HCT116 (cell line): ENCODE measurements at regions not wholly inside any gene's neighbourhood (a gene's known extent, or its start where the extent isn't known, plus 50 kb on each side); places are given as distances from the start of the nearest gene placed in this dataset.

ENCODE experiments used
- ATAC-seq: fragments of 200-7000 bp; cut with Tn5 transposase; 2 replicates; pipeline ENCODE4 v1.9.1; 2020; ENCODE audit warnings: mild to moderate bottlenecking, moderate library complexity
- BruUV-seq: library from RNA; stranded (reverse); fragments of 400-500 nt; replicated peaks from 2 replicates; lab custom pipeline; 2021; lab: Mats Ljungman, UMichigan
- CTCF ChIA-PET: fragments of 300-600 bp; sonication (Branson Sonifier 250); formaldehyde crosslinking; loops from one replicate; lab custom pipeline; 2021; ENCODE audit warnings: antibody characterized with exemption; lab: Charles Lee
- POLR2A ChIA-PET: fragments of 300-600, 350-600 bp; sonication (Branson Sonifier 250); formaldehyde crosslinking; loops from one replicate; lab custom pipeline; 2021; ENCODE audit warnings: antibody characterized with exemption; lab: Charles Lee
- RAD21 ChIA-PET, 2 experiments: fragments of 300-600 bp; sonication (Branson Sonifier 250); formaldehyde crosslinking; loops; one replicate each; lab custom pipeline; 2023; ENCODE audit warnings: low total read pairs in 2 of 2; ENCODE audit not compliant: uncharacterized antibody in 2 of 2, unreplicated experiment in 2 of 2, low non-redundant PET in 1 of 2; lab: Charles Lee
- DNase-seq: peaks from one replicate; pipeline ENCODE4 v3.0.0-alpha.2; 2010; ENCODE audit warnings: low read depth, low spot score
- H2AFZ ChIP-seq: fragments of 200-600 bp; shearing (Covaris generic), sonication (generic); 2 replicates; pipeline ENCODE4 v1.6.1; 2017; ENCODE audit warnings: low read depth, mixed run types, mixed read lengths, antibody characterized with exemption, low read length; ENCODE audit not compliant: poor library complexity, severe bottlenecking
- H3K27ac ChIP-seq: 2 replicates; pipeline ENCODE4 v1.5.1; 2012; ENCODE audit warnings: low read depth, low read length
- H3K27me3 ChIP-seq: fragments of 200-600 bp; sonication (generic); 2 replicates; pipeline ENCODE4 v1.6.1; 2016; ENCODE audit warnings: mixed run types, low read length, mixed read lengths; ENCODE audit not compliant: insufficient read depth
- H3K36me3 ChIP-seq, 2 experiments: fragments of 200-500 bp in 1 of 2; fragments of 200-600 bp in 1 of 2; sonication (Bioruptor generic) in 1 of 2; sonication (generic) in 1 of 2; 2 replicates each; pipeline versions ENCODE4 v1.5.1 to v1.6.1; 2014 to 2016; ENCODE audit warnings: low read length in 2 of 2, inconsistent platforms in 1 of 2, mixed read lengths in 1 of 2, mixed run types in 1 of 2; ENCODE audit not compliant: insufficient read depth in 2 of 2, control insufficient read depth in 1 of 2
- H3K4me1 ChIP-seq, 2 experiments: fragments of 200-600 bp in 1 of 2; sonication (generic) in 1 of 2; 2 replicates each; pipeline versions ENCODE4 v1.5.1 to v1.6.1; 2012 to 2017; ENCODE audit warnings: low read length in 2 of 2, inconsistent platforms in 1 of 2, mild to moderate bottlenecking in 1 of 2, mixed read lengths in 1 of 2, mixed run types in 1 of 2, moderate library complexity in 1 of 2; ENCODE audit not compliant: insufficient read depth in 2 of 2, control insufficient read depth in 1 of 2
- H3K4me2 ChIP-seq: fragments of 200-600 bp; sonication (generic); 2 replicates; pipeline ENCODE4 v1.6.1; 2017; ENCODE audit warnings: mixed run types, low read length, mixed read lengths
- H3K4me3 ChIP-seq, 2 experiments: fragments of 200-600 bp in 1 of 2; sonication (generic) in 1 of 2; replicated peaks in 1 of 2; 2 replicates each; pipeline ENCODE4 v1.5.1; 2011 to 2016; ENCODE audit warnings: low read length in 2 of 2, control low read depth in 1 of 2, low read depth in 1 of 2, mild to moderate bottlenecking in 1 of 2, mixed read lengths in 1 of 2, mixed run types in 1 of 2
- H3K79me2 ChIP-seq: fragments of 200-600 bp; sonication (generic); 2 replicates; pipeline ENCODE4 v1.6.1; 2017; ENCODE audit warnings: mild to moderate bottlenecking, mixed run types, low read length, moderate library complexity, mixed read lengths; ENCODE audit not compliant: insufficient read depth
- H3K9ac ChIP-seq: fragments of 200-600 bp; sonication (generic); 2 replicates; pipeline ENCODE4 v1.6.1; 2016; ENCODE audit warnings: low read length, mixed read lengths
- H3K9me2 ChIP-seq: fragments of 200-600 bp; sonication (generic), shearing (Covaris generic); 2 replicates; pipeline ENCODE4 v1.6.1; 2017; ENCODE audit warnings: mixed run types, mild to moderate bottlenecking, moderate library complexity; ENCODE audit not compliant: insufficient read depth
- H3K9me3 ChIP-seq, 2 experiments: fragments of 200-500 bp in 1 of 2; fragments of 200-600 bp in 1 of 2; sonication (Bioruptor generic) in 1 of 2; sonication (generic) in 1 of 2; 2 replicates each; pipeline ENCODE4 v1.6.1; 2014 to 2017; ENCODE audit warnings: low read length in 2 of 2, mixed read lengths in 2 of 2, inconsistent platforms in 1 of 2, low read depth in 1 of 2, mild to moderate bottlenecking in 1 of 2, mixed run types in 1 of 2, moderate library complexity in 1 of 2; ENCODE audit not compliant: control insufficient read depth in 1 of 2, insufficient read depth in 1 of 2
- H4K20me1 ChIP-seq: fragments of 200-600 bp; sonication (generic), shearing (Covaris generic); 2 replicates; pipeline ENCODE4 v1.6.1; 2017; ENCODE audit warnings: mixed run types, mild to moderate bottlenecking, moderate library complexity; ENCODE audit not compliant: insufficient read depth
- CBX3 ChIP-seq: IDR thresholded peaks from 2 replicates; pipeline ENCODE4 v1.6.1; 2012; ENCODE audit warnings: low read depth
- CEBPB ChIP-seq: IDR thresholded peaks from 2 replicates; pipeline ENCODE4 v1.6.1; 2012; ENCODE audit warnings: low read depth
- CTCF ChIP-seq, 3 experiments: fragments of 200-600 bp in 1 of 3; sonication (generic) in 1 of 3; IDR thresholded peaks in 2 of 3; conservative IDR thresholded peaks in 1 of 3; 2 replicates each; pipeline ENCODE4 v1.5.1; 2012 to 2017; ENCODE audit warnings: low read depth in 2 of 3, low read length in 2 of 3, antibody characterized with exemption in 1 of 3, borderline replicate concordance in 1 of 3, control low read depth in 1 of 3, mild to moderate bottlenecking in 1 of 3, mixed read lengths in 1 of 3, mixed run types in 1 of 3, moderate library complexity in 1 of 3; ENCODE audit not compliant: insufficient read depth in 1 of 3
- EGR1 ChIP-seq: IDR thresholded peaks from 2 replicates; pipeline ENCODE4 v1.6.1; 2012; ENCODE audit warnings: low read depth
- EZH2phosphoT487 ChIP-seq: fragments of 200-600 bp; IDR thresholded peaks from 2 replicates; pipeline ENCODE4 v1.6.1; 2018; ENCODE audit warnings: antibody characterized with exemption, borderline replicate concordance
- FOSL1 ChIP-seq: IDR thresholded peaks from 2 replicates; pipeline ENCODE4 v1.6.1; 2012; ENCODE audit warnings: low read depth
- POLR2AphosphoS5 ChIP-seq: IDR thresholded peaks from 2 replicates; pipeline ENCODE4 v1.6.1; 2011; ENCODE audit warnings: mild to moderate bottlenecking, low read depth, low read length, moderate library complexity
- RAD21 ChIP-seq: IDR thresholded peaks from 2 replicates; pipeline ENCODE4 v1.6.1; 2012; ENCODE audit warnings: low read depth, mild to moderate bottlenecking
- SIN3A ChIP-seq: IDR thresholded peaks from 2 replicates; pipeline ENCODE4 v1.6.1; 2012; ENCODE audit warnings: low read depth
- SP1 ChIP-seq: IDR thresholded peaks from 2 replicates; pipeline ENCODE4 v1.6.1; 2012; ENCODE audit warnings: low read depth
- SRF ChIP-seq: IDR thresholded peaks from 2 replicates; pipeline ENCODE4 v1.6.1; 2012; ENCODE audit warnings: low read depth
- TCF7L2 ChIP-seq: IDR thresholded peaks from 2 replicates; pipeline ENCODE4 v1.7.0; 2011; ENCODE audit warnings: borderline replicate concordance, inconsistent platforms; ENCODE audit not compliant: insufficient read depth, insufficient read length; ENCODE audit errors: extremely low read depth
- ZFX ChIP-seq: fragments of 450-650 bp; IDR thresholded peaks from 2 replicates; pipeline ENCODE4 v1.6.1; 2017
- ZNF274 ChIP-seq: fragments of 200-500 bp; sonication (Bioruptor generic); IDR thresholded peaks from 2 replicates; pipeline ENCODE4 v1.6.1; 2014; ENCODE audit warnings: mild to moderate bottlenecking, low read depth, low read length, inconsistent platforms
- intact Hi-C: fragments of 100-400 bp; cut with micrococcal nuclease; formaldehyde crosslinking; loops from 2 replicates; pipeline ENCODE4 v1.10.0; 2022
- TF ChIP-seq, protein P1 (sequence below): IDR thresholded peaks from 2 replicates; pipeline ENCODE4 v1.6.1; 2012
- TF ChIP-seq, protein P2 (sequence below): IDR thresholded peaks from 2 replicates; pipeline ENCODE4 v1.6.1; 2012
- TF ChIP-seq, protein P3 (sequence below): IDR thresholded peaks from 2 replicates; pipeline ENCODE4 v1.6.1; 2012; ENCODE audit warnings: low read depth

DNA sequence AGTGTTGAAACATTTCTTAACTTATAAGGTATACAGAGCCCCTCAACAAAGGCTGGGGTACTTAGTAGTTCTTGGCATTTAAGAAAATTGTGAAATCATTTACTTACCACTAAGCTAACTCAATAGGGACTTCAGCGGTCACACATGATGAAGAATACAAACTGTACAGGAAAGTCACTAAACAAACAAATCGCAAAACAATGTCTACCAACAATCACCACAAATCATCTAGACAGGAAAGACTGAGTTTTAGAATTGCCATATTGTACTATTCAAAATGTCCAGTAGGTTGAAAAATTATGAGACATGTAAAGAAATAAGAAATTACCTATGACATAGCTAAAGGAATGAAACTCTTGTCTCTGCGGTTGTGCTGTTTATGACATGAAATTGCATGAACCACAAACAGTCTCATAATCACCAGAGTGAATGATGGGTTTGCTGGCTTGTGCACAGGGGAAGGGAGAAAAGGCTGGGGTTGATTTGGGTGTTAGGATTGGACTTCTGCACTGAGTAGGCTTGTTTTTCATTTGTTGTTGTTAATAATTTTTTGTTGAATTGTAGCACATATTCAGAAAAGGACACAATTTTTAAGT, 441.1 kb upstream of the MON1B start:
- no peak for DNase-seq
- Histone ChIP-seq H3K27ac (no peak overlapping the region), H3K4me2 (no peak overlapping the region), H3K9me2 (no peaks in the 10 kb centered on the region), H3K27me3 (no peaks in the 10 kb centered on the region), H2AFZ (no peak overlapping the region), H3K4me3 (no peak overlapping the region), H3K9me3 (peaks cover 3% of the 10 kb centered on the region in 2 experiments; a peak in 2 of 4 replicates), H3K4me1 (no peaks in the 10 kb centered on the region), H4K20me1 (no peaks in the 10 kb centered on the region), H3K79me2 (no peaks in the 10 kb centered on the region), H3K9ac (no peak overlapping the region), H3K36me3 (no peaks in the 10 kb centered on the region)
- TF ChIP-seq TCF7L2, result no peak
- no peak for TF ChIP-seq CTCF (IDR thresholded peaks at IDR 0.05 in 2 of 3, conservative IDR thresholded peaks at IDR 0.05 in 1 of 3; ENCODE audit: borderline replicate concordance in 1 of 3, insufficient read depth in 1 of 3, low read depth in 2 of 3, low read length in 2 of 3)
- TF ChIP-seq SRF, result no peak
- TF ChIP-seq CBX3, result no peak
- no peak for TF ChIP-seq CEBPB
- no peak for TF ChIP-seq ZFX
- no peak for TF ChIP-seq FOSL1
- no peak for TF ChIP-seq SP1
- no peak for TF ChIP-seq SIN3A
- no peak for TF ChIP-seq RAD21
- no peak for TF ChIP-seq EZH2phosphoT487
- TF ChIP-seq POLR2AphosphoS5, result no peak
- TF ChIP-seq ZNF274, result no peak
- TF ChIP-seq, protein P1, sequence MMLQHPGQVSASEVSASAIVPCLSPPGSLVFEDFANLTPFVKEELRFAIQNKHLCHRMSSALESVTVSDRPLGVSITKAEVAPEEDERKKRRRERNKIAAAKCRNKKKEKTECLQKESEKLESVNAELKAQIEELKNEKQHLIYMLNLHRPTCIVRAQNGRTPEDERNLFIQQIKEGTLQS, result no peak
- no peak for TF ChIP-seq EGR1
- TF ChIP-seq, protein P2, sequence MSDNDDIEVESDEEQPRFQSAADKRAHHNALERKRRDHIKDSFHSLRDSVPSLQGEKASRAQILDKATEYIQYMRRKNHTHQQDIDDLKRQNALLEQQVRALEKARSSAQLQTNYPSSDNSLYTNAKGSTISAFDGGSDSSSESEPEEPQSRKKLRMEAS, result no peak
- TF ChIP-seq, protein P3, sequence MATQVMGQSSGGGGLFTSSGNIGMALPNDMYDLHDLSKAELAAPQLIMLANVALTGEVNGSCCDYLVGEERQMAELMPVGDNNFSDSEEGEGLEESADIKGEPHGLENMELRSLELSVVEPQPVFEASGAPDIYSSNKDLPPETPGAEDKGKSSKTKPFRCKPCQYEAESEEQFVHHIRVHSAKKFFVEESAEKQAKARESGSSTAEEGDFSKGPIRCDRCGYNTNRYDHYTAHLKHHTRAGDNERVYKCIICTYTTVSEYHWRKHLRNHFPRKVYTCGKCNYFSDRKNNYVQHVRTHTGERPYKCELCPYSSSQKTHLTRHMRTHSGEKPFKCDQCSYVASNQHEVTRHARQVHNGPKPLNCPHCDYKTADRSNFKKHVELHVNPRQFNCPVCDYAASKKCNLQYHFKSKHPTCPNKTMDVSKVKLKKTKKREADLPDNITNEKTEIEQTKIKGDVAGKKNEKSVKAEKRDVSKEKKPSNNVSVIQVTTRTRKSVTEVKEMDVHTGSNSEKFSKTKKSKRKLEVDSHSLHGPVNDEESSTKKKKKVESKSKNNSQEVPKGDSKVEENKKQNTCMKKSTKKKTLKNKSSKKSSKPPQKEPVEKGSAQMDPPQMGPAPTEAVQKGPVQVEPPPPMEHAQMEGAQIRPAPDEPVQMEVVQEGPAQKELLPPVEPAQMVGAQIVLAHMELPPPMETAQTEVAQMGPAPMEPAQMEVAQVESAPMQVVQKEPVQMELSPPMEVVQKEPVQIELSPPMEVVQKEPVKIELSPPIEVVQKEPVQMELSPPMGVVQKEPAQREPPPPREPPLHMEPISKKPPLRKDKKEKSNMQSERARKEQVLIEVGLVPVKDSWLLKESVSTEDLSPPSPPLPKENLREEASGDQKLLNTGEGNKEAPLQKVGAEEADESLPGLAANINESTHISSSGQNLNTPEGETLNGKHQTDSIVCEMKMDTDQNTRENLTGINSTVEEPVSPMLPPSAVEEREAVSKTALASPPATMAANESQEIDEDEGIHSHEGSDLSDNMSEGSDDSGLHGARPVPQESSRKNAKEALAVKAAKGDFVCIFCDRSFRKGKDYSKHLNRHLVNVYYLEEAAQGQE, result no peak
- CTCF ChIA-PET, result no interaction called here
- ATAC-seq, result no peak
- intact Hi-C loops, result no loop called here
- POLR2A ChIA-PET, result interaction anchor here (0.6 kb wide), 1 partner anchor 420 kb away, joined by 3 read pairs; no protein-coding TSS in a partner anchor
- RAD21 ChIA-PET, result no interaction called here
- BruUV-seq, result no TSS peak
